Type B pancreatic cell (in vitro differentiated cells): ENCODE measurements at regions not wholly inside any gene's neighbourhood (a gene's known extent, or its start where the extent isn't known, plus 50 kb on each side); places are given as distances from the start of the nearest gene placed in this dataset.

Source experiments
- DNase-seq: peaks from one replicate; pipeline ENCODE4 v3.0.0; 2021; ENCODE audit warnings: mixed read lengths; ENCODE audit not compliant: unreplicated experiment; ENCODE audit errors: extremely low spot score
- H3K27ac Mint-ChIP-seq: 2 replicates; pipeline ENCODE4 v1.8.0; 2021; ENCODE audit warnings: mild to moderate bottlenecking, mixed read lengths
- H3K27me3 Mint-ChIP-seq: 2 replicates; pipeline ENCODE4 v1.8.0; 2021; ENCODE audit warnings: mixed read lengths
- H3K36me3 Mint-ChIP-seq: 2 replicates; pipeline ENCODE4 v1.8.0; 2021; ENCODE audit warnings: mixed read lengths
- H3K4me1 Mint-ChIP-seq: one replicate; pipeline ENCODE4 v1.8.0; 2021; ENCODE audit warnings: mixed read lengths; ENCODE audit not compliant: unreplicated experiment
- H3K4me3 Mint-ChIP-seq: 2 replicates; pipeline ENCODE4 v1.8.0; 2021; ENCODE audit warnings: mild to moderate bottlenecking, mixed read lengths
- H3K9me3 Mint-ChIP-seq: 2 replicates; pipeline ENCODE4 v1.8.0; 2021; ENCODE audit warnings: mixed read lengths
- TF ChIP-seq, protein P1 (sequence below): fragments of 200-600 bp; sonication (generic); conservative IDR thresholded peaks from 2 replicates; pipeline ENCODE4 v1.5.0; 2021; ENCODE audit warnings: antibody characterized with exemption, mild to moderate bottlenecking

- Mint-ChIP-seq H3K9me3 (peaks cover 23% of the 10 kb centered on the region), H3K4me3 (no peak overlapping the region), H3K27me3 (no peaks in the 10 kb centered on the region), H3K36me3 (peaks cover 4% of the 10 kb centered on the region), H3K27ac (no peak overlapping the region), H3K4me1 (no peaks in the 10 kb centered on the region)
- no peak for DNase-seq
- TF ChIP-seq, protein P1, sequence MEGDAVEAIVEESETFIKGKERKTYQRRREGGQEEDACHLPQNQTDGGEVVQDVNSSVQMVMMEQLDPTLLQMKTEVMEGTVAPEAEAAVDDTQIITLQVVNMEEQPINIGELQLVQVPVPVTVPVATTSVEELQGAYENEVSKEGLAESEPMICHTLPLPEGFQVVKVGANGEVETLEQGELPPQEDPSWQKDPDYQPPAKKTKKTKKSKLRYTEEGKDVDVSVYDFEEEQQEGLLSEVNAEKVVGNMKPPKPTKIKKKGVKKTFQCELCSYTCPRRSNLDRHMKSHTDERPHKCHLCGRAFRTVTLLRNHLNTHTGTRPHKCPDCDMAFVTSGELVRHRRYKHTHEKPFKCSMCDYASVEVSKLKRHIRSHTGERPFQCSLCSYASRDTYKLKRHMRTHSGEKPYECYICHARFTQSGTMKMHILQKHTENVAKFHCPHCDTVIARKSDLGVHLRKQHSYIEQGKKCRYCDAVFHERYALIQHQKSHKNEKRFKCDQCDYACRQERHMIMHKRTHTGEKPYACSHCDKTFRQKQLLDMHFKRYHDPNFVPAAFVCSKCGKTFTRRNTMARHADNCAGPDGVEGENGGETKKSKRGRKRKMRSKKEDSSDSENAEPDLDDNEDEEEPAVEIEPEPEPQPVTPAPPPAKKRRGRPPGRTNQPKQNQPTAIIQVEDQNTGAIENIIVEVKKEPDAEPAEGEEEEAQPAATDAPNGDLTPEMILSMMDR = no peak
Measured at GRCh38 chr9:81305561-81306182, 383.7 kb downstream of the TLE1 start.

GRCh38 chr9:81303658-81304057, 385.7 kb downstream of the TLE1 start:
- Mint-ChIP-seq H3K4me3 (no peak overlapping the region), H3K36me3 (no peaks in the 10 kb centered on the region), H3K27ac (no peak overlapping the region), H3K27me3 (no peaks in the 10 kb centered on the region), H3K9me3 (peaks cover 12% of the 10 kb centered on the region), H3K4me1 (no peaks in the 10 kb centered on the region)
- TF ChIP-seq, protein P1 = no peak
- no peak for DNase-seq

- Mint-ChIP-seq H3K27me3 (no peaks in the 10 kb centered on the region), H3K27ac (no peak overlapping the region), H3K36me3 (no peaks in the 10 kb centered on the region), H3K4me3 (no peak overlapping the region), H3K4me1 (no peaks in the 10 kb centered on the region), H3K9me3 (peaks cover 10% of the 10 kb centered on the region)
- TF ChIP-seq, protein P1 = no peak
- DNase-seq = no peak
Measured at GRCh38 chr9:81293651-81294050, 395.7 kb downstream of the TLE1 start.

- H3K4me3 Mint-ChIP-seq = no peak overlapping the region
- no peak for DNase-seq
- H3K27me3 Mint-ChIP-seq = no peaks in the 10 kb centered on the region
- peaks cover 11% of the 10 kb centered on the region for H3K9me3 Mint-ChIP-seq
- no peaks in the 10 kb centered on the region for H3K4me1 Mint-ChIP-seq
- TF ChIP-seq, protein P1 = no peak
- H3K36me3 Mint-ChIP-seq = no peaks in the 10 kb centered on the region
- H3K27ac Mint-ChIP-seq = no peak overlapping the region
Measured at GRCh38 chr9:81292056-81292805, 397.1 kb downstream of the TLE1 start.

- no peaks in the 10 kb centered on the region for H3K36me3 Mint-ChIP-seq
- no peak overlapping the region for H3K4me3 Mint-ChIP-seq
- H3K27me3 Mint-ChIP-seq = no peaks in the 10 kb centered on the region
- H3K9me3 Mint-ChIP-seq = peaks cover 17% of the 10 kb centered on the region
- H3K4me1 Mint-ChIP-seq = no peaks in the 10 kb centered on the region
- DNase-seq = no peak
- TF ChIP-seq, protein P1 = no peak
- no peak overlapping the region for H3K27ac Mint-ChIP-seq
Measured at GRCh38 chr9:81289622-81290021, 399.7 kb downstream of the TLE1 start.
